HepG2 (cell line): ENCODE measurements at regions not wholly inside any gene's neighbourhood (a gene's known extent, or its start where the extent isn't known, plus 50 kb on each side); places are given as distances from the start of the nearest gene placed in this dataset.

Experiments
- ATAC-seq: fragments of 200-7000 bp; cut with Tn5 transposase; 3 replicates; pipeline ENCODE4 v1.9.1; 2020; ENCODE audit warnings: mild to moderate bottlenecking, moderate library complexity
- BruUV-seq: library from RNA; stranded (reverse); fragments of 400-500 nt; replicated peaks from 2 replicates; lab custom pipeline; 2021; lab: Mats Ljungman, UMichigan
- CTCF ChIA-PET: fragments of 300-600 bp; formaldehyde crosslinking; extraction: SDS; loops from one replicate; lab custom pipeline; 2021; ENCODE audit warnings: low total read pairs, inconsistent platforms, low intra/inter-chr PET ratio; lab: Yijun Ruan, JAX
- POLR2A ChIA-PET: fragments of 350-600 bp; sonication (Branson Sonifier 250); formaldehyde crosslinking; loops from one replicate; lab custom pipeline; 2020; ENCODE audit warnings: antibody characterized with exemption, inconsistent platforms; lab: Yijun Ruan, JAX
- DNase-seq: peaks from one replicate; pipeline ENCODE4 v3.0.0-alpha.2; 2015; ENCODE audit warnings: low spot score
- FAIRE-seq: peaks from 3 replicates; lab custom pipeline; 2011; peaks lifted over from hg19 to GRCh38; lab: Jason Lieb, UNC
- H2AFZ ChIP-seq: one replicate; pipeline ENCODE4 v1.6.1; 2011; ENCODE audit warnings: low read length, inconsistent platforms
- H3K27ac ChIP-seq: fragments of 300-600 bp; 3 replicates; pipeline ENCODE4 v1.8.0; 2011; ENCODE audit warnings: mixed run types, mild to moderate bottlenecking, mixed read lengths, low read length, inconsistent platforms; ENCODE audit not compliant: insufficient read depth; ENCODE audit errors: extremely low read length
- H3K27me3 ChIP-seq, 2 experiments: fragments of 200-600 bp in 1 of 2; 2 replicates in 1 of 2; 3 replicates in 1 of 2; pipeline versions ENCODE4 v1.6.0 to v1.8.0; 2011; ENCODE audit warnings: low read length in 2 of 2, mild to moderate bottlenecking in 2 of 2, moderate library complexity in 2 of 2, inconsistent platforms in 1 of 2; ENCODE audit not compliant: insufficient read depth in 2 of 2, control insufficient read depth in 1 of 2
- H3K36me3 ChIP-seq, 2 experiments: fragments of 200-600 bp in 1 of 2; replicated peaks in 1 of 2; 2 replicates in 1 of 2; 3 replicates in 1 of 2; pipeline versions ENCODE4 v1.5.1 to v1.8.0; 2011; ENCODE audit warnings: low read length in 2 of 2, inconsistent platforms in 1 of 2; ENCODE audit not compliant: insufficient read depth in 2 of 2, control insufficient read depth in 1 of 2
- H3K4me1 ChIP-seq: 2 replicates; pipeline ENCODE4 v1.5.1; 2012; ENCODE audit warnings: low read length, inconsistent platforms; ENCODE audit not compliant: insufficient read depth
- H3K4me2 ChIP-seq: 2 replicates; pipeline ENCODE4 v1.6.0; 2011; ENCODE audit warnings: low read depth, low read length, inconsistent platforms
- H3K4me3 ChIP-seq, 3 experiments: fragments of 200-600 bp in 1 of 3; sonication (generic), shearing (Covaris generic) in 1 of 3; replicated peaks in 1 of 3; 2 replicates each; pipeline ENCODE4 v1.5.1; 2011 to 2016; ENCODE audit warnings: low read length in 3 of 3, inconsistent platforms in 2 of 3, low read depth in 2 of 3, mild to moderate bottlenecking in 2 of 3, control low read depth in 1 of 3, mixed read lengths in 1 of 3; ENCODE audit not compliant: insufficient read depth in 1 of 3
- H3K79me2 ChIP-seq: one replicate; pipeline ENCODE4 v1.6.1; 2011; ENCODE audit warnings: low read length, inconsistent platforms; ENCODE audit not compliant: insufficient read depth
- H3K9ac ChIP-seq: 2 replicates; pipeline ENCODE4 v1.6.0; 2011; ENCODE audit warnings: mild to moderate bottlenecking, low read depth, low read length, inconsistent platforms; ENCODE audit not compliant: insufficient read depth
- H3K9me3 ChIP-seq: 2 replicates; pipeline ENCODE4 v1.5.1; 2012; ENCODE audit warnings: mild to moderate bottlenecking, low read length
- H4K20me1 ChIP-seq: 2 replicates; pipeline ENCODE4 v1.6.0; 2011; ENCODE audit warnings: inconsistent platforms, mild to moderate bottlenecking, low read length, moderate library complexity; ENCODE audit not compliant: insufficient read depth
- ATF4 ChIP-seq, 2 experiments: fragments of 450-650 bp in 1 of 2; sonication (generic) in 1 of 2; formaldehyde crosslinking; IDR thresholded peaks; 2 replicates each; pipeline versions ENCODE4 v1.5.0 to v1.8.0; 2020 to 2022; ENCODE audit warnings: mild to moderate bottlenecking in 1 of 2, missing genetic modification reagents in 1 of 2
- CENPX ChIP-seq: sonication (generic); formaldehyde crosslinking; IDR thresholded peaks from 2 replicates; pipeline ENCODE4 v1.9.0; 2021; ENCODE audit warnings: mild to moderate bottlenecking, missing genetic modification reagents, moderate library complexity
- MYNN ChIP-seq: sonication (generic); formaldehyde crosslinking; IDR thresholded peaks from 2 replicates; pipeline ENCODE4 v1.4.0; 2020; ENCODE audit warnings: mild to moderate bottlenecking, low read depth, missing genetic modification reagents
- RFXAP ChIP-seq: sonication (generic); formaldehyde crosslinking; IDR thresholded peaks from 2 replicates; pipeline ENCODE4 v1.4.0; 2020; ENCODE audit warnings: missing genetic modification reagents, borderline replicate concordance
- TAF15 ChIP-seq: fragments of 200-400 bp; formaldehyde crosslinking; IDR thresholded peaks from one replicate; pipeline ENCODE4 v1.6.1; 2018; ENCODE audit warnings: mild to moderate bottlenecking, low read depth, low read length; ENCODE audit not compliant: poor library complexity, severe bottlenecking
- ZNF234 ChIP-seq: sonication (generic); formaldehyde crosslinking; conservative IDR thresholded peaks from 2 replicates; pipeline ENCODE4 v1.5.1; 2020; ENCODE audit warnings: mild to moderate bottlenecking, missing genetic modification reagents
- ZNF280D ChIP-seq: sonication (generic); formaldehyde crosslinking; IDR thresholded peaks from 2 replicates; pipeline ENCODE4 v1.5.1; 2020; ENCODE audit warnings: mild to moderate bottlenecking, missing genetic modification reagents
- ZNF552 ChIP-seq: sonication (generic); formaldehyde crosslinking; IDR thresholded peaks from 2 replicates; pipeline ENCODE4 v1.9.0; 2022; ENCODE audit warnings: missing genetic modification reagents, mild to moderate bottlenecking, borderline replicate concordance
- ZXDC ChIP-seq: sonication (generic); formaldehyde crosslinking; IDR thresholded peaks from 2 replicates; pipeline ENCODE4 v1.5.0; 2020; ENCODE audit warnings: mild to moderate bottlenecking, missing genetic modification reagents
- WGBS: methylation state at CpG from one replicate; pipeline ENCODE4 v1.1.6; 2017; ENCODE audit warnings: low lambda C conversion rate; 5-methylcytosine and 5-hydroxymethylcytosine counted together
- in situ Hi-C: cut with HindIII; loops from 2 replicates; pipeline ENCODE4 v1.10.0; 2017; ENCODE audit warnings: low pct_unique_long_range_greater_than_20kb; ENCODE audit not compliant: extremely low pct_ligation_motif_present
- intact Hi-C: fragments of 100-400 bp; cut with micrococcal nuclease; formaldehyde crosslinking; loops from one replicate; pipeline ENCODE4 v1.10.0; 2022; ENCODE audit not compliant: unreplicated experiment
- TF ChIP-seq, protein P1 (sequence below): sonication (generic); formaldehyde crosslinking; IDR thresholded peaks from 2 replicates; pipeline ENCODE4 v1.5.1; 2020; ENCODE audit warnings: missing genetic modification reagents, mild to moderate bottlenecking, borderline replicate concordance
- TF ChIP-seq, protein P2 (sequence below), 2 experiments: sonication (generic) in 1 of 2; formaldehyde crosslinking in 1 of 2; IDR thresholded peaks; 2 replicates each; pipeline versions ENCODE4 v1.5.1 to v1.6.1; 2011 to 2020; ENCODE audit warnings: borderline replicate concordance in 1 of 2, low read depth in 1 of 2, low read length in 1 of 2, mild to moderate bottlenecking in 1 of 2, missing genetic modification reagents in 1 of 2, moderate library complexity in 1 of 2

GRCh38 chr1:83017701-83018100 lies 981.2 kb downstream of the TTLL7 start:
- BruUV-seq: no TSS peak
- FAIRE-seq (no peak), DNase-seq (no peak), ATAC-seq (no peak)
- H3K9me3 ChIP-seq: peaks cover 61% of the 10 kb centered on the region
- no peaks in the 10 kb centered on the region for H3K36me3 ChIP-seq
- POLR2A ChIA-PET: no interaction called here
- H3K27me3 ChIP-seq: no peaks in the 10 kb centered on the region
- no peak overlapping the region for H2AFZ ChIP-seq
- WGBS: 4% methylated on average over 4 of the region's 4 CpGs
- H3K4me3 ChIP-seq: no peak overlapping the region
- no peak overlapping the region for H3K27ac ChIP-seq
- H3K9ac ChIP-seq: no peak overlapping the region
- no peaks in the 10 kb centered on the region for H3K4me1 ChIP-seq
- H4K20me1 ChIP-seq: no peaks in the 10 kb centered on the region
- TF ChIP-seq TAF15 (no peak), MYNN (no peak), ATF4 (CRISPR knock-in tag; IDR thresholded peaks at IDR 0.05) (no peak), ZNF552 (CRISPR knock-in tag) (no peak), ZNF280D (CRISPR knock-in tag) (no peak), ZXDC (CRISPR knock-in tag) (no peak), CENPX (CRISPR knock-in tag) (no peak), RFXAP (CRISPR knock-in tag) (no peak), ZNF234 (CRISPR knock-in tag) (no peak)
- TF ChIP-seq, protein P1, sequence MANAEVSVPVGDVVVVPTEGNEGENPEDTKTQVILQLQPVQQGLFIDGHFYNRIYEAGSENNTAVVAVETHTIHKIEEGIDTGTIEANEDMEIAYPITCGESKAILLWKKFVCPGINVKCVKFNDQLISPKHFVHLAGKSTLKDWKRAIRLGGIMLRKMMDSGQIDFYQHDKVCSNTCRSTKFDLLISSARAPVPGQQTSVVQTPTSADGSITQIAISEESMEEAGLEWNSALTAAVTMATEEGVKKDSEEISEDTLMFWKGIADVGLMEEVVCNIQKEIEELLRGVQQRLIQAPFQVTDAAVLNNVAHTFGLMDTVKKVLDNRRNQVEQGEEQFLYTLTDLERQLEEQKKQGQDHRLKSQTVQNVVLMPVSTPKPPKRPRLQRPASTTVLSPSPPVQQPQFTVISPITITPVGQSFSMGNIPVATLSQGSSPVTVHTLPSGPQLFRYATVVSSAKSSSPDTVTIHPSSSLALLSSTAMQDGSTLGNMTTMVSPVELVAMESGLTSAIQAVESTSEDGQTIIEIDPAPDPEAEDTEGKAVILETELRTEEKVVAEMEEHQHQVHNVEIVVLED: no peak
- TF ChIP-seq, protein P2, sequence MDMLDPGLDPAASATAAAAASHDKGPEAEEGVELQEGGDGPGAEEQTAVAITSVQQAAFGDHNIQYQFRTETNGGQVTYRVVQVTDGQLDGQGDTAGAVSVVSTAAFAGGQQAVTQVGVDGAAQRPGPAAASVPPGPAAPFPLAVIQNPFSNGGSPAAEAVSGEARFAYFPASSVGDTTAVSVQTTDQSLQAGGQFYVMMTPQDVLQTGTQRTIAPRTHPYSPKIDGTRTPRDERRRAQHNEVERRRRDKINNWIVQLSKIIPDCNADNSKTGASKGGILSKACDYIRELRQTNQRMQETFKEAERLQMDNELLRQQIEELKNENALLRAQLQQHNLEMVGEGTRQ (IDR thresholded peaks at IDR 0.05; ENCODE audit: low read depth, low read length): no peak
- TF ChIP-seq, protein P2 (CRISPR knock-in tag; IDR thresholded peaks at IDR 0.05; ENCODE audit: borderline replicate concordance): no peak
- CTCF ChIA-PET: no interaction called here
- intact Hi-C loops (no loop called here), in situ Hi-C loops (no loop called here)
- no peaks in the 10 kb centered on the region for H3K79me2 ChIP-seq
- no peak overlapping the region for H3K4me2 ChIP-seq
